HG03139 (cell line): ENCODE measurements at regions not wholly inside any gene's neighbourhood (a gene's known extent, or its start where the extent isn't known, plus 50 kb on each side); places are given as distances from the start of the nearest gene placed in this dataset.
"Not testable (repeated sequence)": the region's sequence is repeated elsewhere in the genome, so short reads cannot be mapped to it uniquely, and the experiment has no call there.

ENCODE experiments used
- ATAC-seq: cut with Tn5 transposase; IDR thresholded peaks from one replicate; pipeline ENCODE4 v1.9.1; 2021; ENCODE audit not compliant: unreplicated experiment

DNA sequence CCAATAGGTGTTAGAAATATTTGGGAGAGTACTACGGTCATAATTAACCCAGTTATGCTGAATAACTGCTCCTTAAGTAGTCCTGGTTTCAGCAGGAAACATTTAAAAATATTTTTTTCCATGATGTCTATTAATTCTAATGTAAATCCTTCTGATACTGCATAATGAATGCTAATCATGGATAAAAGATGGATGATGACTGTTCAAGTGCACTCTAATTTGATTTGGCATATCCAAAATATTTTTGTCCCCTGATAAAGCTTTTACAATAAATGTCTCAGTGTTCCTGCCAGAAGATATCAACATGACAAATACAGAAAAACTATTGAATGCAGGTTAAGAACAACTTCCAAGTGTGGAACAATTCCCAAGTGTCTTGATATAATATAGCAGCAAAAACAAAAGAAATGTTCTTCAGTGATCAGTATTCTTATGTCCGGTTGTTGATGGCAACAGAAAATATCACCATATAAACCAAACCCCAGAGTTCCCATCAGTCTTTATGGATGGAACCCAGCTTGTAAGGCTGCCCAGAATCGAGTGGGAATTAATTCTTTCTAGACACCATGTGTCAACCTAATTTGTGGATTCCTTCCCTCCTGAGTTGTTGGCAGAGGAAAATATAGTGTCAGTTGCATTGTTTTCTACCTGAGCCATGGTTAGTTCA lies 205.4 kb upstream of the GK2 start:
- no peak for ATAC-seq

DNA sequence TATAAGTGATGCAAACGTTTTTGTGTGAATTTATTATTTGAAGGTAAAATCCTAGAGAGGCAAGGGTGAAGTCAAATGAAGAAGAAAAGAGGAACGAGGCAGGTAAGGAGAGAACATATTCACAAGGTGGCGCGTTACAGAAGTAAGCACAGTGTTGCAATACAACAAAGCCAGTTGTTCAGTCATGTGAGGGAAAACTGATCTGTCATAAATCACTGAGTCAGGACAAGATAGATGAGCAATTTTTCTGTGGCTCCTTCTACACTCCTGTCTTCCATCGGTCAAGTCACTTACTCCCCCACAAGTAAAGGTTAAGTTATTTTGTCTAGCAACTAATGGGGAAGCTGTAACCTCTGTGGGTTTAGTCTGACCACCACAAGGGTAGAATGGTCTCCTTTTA lies 203.0 kb upstream of the GK2 start:
- no peak for ATAC-seq

DNA sequence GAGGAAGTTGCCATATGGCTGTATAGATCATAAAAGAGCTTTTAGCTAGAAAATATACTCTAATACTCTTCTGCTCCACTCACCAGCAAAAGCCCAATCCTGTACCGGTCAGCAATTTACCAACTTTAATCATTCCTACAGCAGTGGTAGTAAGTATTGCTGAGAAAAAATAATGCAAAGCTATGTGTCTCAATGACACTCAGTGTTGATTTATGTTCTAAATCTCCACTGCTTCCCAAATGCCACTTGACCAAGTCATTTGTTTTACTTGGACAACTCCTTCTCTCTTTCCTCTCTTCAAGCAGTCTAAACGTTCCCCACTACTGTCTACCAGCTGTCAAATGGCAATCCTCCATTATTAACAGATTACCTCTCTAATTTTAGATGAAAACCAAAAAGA lies 201.8 kb upstream of the GK2 start:
- ATAC-seq = no peak

DNA sequence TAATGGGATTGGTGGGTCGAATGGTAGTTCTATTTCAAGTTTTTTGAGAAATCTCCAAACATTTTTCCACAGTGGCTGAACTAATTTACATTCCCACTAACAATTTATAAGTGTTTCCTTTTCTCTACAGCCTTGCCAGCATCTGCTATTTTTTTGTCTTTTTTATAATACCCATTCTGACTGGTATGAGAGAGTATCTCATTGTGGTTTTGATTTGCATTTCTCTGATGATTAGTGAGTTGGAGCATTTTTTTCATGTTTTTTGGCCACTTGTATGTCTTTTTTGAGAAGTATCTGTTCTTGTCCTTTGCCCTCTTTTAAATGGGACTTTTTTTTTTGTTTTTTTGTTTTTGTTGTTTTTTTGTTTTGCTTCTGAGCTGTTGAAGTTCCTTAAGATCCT lies 200.0 kb upstream of the GK2 start:
- no peak for ATAC-seq

DNA sequence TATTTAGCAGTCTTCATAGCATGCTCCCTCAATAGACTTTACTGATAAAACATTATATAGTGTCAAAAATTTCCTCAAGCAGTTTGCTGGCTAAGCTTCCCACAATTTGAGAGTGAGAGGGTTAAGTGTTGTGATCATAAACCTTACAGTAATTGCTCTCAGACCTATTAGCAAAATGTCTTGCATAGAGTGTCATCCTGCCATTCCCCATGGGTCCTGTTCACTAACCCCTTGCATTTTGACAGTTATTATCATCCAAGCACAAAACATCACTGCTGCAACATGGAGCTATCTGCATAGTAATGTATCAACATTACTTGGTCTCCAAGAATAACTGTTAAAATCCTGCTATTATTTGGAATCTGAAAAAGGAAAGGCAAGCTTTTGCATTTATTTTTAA lies 196.1 kb upstream of the GK2 start:
- peak; percentile 19 for ATAC-seq

DNA sequence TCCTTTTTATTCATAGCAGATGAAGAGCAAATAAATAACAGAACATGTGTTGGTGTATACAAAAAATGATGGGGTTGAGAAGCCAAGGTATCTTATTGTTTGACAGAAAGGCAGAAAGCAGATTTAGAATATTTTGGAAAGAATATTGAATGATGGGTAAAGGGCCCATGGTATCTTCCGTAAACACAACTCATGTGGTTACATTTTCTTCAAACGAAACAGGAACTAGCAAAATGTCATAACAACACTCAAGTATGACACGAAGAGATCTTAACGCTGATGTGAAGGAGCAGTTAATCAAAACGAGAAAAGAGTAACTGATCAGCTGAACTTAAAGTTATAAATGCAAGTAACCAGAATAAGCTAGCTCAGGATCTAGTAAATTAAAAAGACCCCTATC lies 195.7 kb upstream of the GK2 start:
- ATAC-seq = peak; percentile 50

DNA sequence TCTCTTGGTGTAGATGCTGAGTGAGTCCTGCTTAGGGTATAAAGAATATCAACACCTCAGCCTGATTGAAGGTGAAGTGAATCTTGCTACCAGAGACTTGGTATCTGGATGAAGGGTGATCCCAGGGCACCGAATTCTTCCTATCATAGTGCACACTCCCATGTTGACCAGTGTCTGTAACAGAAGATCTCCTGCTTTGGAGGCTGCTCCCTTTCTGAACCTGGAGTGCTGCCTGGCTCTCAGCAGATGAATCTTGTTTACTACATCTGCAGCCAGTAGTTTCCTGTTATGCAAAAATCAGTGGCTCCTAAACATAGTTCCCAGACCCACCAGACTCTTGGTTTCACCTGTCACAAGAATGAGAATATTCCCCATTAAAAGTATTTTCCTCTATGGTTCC lies 191.7 kb upstream of the GK2 start:
- no peak for ATAC-seq

DNA sequence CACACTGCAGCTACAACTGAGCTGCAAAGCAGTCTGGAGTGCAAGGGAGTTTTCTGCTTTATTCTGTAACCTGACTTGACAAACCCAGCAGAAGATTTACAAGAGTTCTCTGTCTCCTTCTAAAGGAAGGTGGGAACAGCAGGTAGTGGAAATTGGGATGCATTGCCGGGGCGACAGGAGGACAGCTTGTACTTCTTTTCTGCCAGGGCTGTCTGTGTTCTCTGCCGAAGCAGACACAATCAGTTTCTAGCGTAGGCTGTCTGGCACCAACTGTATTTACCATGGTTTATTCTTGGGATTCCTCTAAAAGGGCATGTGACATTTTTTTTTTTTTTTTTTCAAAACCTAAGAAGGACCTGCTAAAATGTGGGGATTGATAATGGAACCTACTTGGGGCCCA lies 190.8 kb upstream of the GK2 start:
- ATAC-seq = no peak

DNA sequence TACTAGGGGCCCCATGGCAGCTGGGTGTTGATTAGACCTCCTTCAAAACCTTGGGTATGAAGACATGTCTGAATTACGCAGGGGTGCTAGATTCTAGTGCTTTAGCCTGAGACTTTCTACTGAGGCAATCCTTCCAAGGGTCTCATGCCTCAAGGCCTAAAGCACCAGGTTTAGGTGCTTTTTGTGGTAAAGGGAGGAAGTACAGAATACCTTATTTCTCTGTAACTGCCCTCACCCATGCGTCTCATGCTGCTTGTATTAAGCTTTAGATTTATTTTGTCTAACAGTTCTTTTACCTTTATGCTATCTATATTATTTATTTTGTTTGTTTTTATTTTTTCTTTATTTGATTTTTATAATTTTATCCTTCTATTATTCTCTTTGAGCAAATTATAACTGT lies 190.2 kb upstream of the GK2 start:
- no peak for ATAC-seq

DNA sequence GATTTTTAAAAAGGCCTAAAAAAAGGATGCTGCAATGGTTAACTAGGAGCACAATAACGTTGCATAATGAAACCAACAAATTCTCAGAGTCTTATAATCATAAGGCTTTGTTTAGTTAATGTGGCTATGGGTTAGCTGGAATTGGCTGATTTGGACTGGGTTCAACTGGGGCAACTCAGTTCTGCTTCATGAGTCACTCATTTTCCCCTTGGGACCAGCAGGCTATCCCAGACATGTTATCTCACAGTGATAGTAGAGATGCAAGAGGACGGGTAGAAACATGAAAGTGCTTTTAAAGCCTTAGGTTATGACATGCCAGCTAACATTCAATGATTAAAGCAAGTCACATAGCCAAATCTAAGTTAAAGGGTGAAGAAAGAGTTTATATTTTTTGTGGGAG lies 189.2 kb upstream of the GK2 start:
- ATAC-seq = no peak

DNA sequence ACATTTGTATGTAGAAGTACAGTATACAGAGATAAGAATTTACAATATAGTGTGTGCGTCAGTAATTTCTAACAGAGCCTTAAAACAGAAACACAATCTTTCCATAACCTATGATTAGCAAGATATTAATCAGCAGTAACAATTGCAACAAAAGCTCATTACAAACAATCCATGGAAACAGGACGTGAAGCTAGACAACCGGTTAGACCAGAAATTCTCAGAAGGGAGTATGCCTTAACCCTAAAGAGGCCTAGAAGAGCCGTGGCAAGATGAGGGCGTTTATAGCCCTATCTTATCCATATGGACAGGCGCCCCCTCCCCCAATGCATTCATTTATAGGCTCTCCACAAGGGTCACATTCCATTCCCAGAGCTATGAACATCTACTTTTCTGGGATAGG lies 184.2 kb upstream of the GK2 start:
- ATAC-seq = not testable (repeated sequence)

DNA sequence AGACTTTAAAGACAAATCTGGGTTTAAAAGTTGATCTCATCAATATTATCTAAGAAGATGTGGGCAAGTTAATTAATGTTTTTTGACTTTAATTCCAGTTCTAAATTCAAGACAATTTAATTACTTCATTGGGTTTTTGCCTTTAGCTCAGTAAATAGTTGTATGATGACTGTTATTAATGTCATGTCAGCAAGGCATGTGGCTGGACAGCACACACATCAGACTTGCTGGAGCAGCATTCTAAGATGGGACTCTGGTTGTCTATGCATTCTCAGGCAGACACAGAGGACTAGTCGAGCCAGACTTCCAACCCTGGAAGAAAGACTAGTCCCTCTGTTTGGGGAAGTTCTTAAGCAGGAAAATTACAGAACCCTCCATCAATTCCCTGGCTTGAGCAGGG lies 180.7 kb upstream of the GK2 start:
- no peak for ATAC-seq

DNA sequence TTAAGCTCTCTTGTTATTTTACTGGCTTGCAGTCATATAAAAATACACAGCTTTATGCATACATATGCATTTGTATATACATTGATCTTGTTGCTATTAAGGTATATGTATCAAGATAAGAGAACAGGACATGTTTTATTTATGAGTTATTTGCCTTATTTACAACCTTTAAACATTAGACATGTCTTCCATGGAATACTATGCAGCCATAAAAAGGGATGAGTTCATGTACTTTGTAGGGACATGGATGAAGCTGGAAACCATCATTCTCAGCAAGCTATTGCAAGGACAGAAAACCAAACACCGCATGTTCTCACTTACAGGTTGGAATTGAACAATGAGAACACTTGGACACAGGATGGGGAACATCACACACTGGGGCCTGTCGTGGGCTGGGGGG lies 179.2 kb upstream of the GK2 start:
- ATAC-seq = not testable (repeated sequence)

DNA sequence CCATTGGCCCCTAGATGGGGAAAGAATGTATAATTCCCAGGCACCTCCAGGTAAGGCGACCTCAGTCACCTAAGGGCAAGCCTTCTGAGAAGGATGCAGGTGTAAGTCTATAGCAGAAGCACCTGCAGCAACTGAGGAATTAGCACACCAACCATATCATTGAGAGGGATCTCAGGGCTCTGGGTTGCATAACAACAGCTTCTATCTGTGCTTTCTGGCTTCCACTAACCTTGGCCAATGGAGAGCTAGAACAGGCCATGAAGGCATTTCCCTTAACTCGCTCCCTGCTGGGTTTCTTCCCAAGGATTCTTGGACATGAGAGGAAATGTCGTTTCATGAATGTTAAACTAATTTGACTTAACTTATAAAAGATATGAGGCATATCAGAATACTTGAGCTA lies 177.8 kb upstream of the GK2 start:
- ATAC-seq = no peak

DNA sequence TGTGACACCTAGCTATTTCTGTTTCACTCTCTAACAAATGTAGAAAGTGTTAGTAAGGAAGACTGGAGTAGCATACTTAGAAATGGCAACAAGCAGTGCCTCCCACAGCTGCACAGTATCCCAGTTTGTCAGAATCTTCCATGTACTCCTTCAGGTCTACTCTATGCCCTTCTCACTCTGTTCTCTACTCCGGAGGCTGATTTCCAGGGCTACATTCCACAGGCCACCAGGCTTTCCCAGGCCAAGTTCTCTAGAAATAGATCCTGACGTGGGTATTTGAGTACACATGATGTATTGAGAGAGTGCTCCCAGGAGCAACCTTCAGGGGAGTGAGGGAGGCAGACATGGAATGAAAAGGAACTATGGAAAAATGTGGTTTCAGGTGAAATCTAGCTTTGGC lies 177.3 kb upstream of the GK2 start:
- ATAC-seq = no peak

DNA sequence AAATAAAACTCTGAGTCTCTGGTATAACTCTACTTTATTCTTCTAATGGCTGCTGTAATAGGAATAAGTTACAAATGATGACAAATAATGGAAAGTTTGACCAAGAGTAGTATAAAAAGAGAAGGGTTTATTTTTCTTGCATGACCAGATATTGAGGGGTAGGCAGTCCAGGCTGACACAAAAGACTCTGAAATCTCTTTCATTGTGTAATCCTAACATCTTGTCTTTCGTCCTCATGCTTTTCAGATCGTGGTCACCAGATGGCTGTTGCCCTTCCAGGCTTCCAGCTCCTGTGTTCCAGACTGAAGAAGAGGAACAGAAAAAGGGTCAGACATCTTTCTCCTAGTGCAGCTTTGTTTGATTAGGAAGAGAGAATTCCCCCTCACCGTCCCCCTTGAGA lies 176.9 kb upstream of the GK2 start:
- no peak for ATAC-seq

DNA sequence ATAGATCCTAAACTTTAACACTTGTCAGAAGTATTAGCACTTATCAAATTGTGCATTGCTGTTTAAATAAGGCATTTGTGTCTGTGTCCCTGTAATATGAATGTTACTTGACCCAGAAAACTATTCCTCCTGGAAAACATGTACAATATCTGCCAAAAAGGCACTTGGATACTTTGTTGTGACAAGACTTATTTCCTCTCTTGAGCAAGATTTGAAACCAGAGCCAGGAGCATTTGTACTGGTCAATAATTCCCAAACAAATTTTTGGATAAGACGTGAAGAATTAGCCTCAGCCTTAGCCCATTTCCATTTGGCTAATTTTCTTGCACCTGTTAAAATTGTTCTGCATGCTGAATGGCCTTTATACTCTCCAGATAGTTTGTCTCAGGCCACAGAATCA lies 176.3 kb upstream of the GK2 start:
- ATAC-seq = no peak

DNA sequence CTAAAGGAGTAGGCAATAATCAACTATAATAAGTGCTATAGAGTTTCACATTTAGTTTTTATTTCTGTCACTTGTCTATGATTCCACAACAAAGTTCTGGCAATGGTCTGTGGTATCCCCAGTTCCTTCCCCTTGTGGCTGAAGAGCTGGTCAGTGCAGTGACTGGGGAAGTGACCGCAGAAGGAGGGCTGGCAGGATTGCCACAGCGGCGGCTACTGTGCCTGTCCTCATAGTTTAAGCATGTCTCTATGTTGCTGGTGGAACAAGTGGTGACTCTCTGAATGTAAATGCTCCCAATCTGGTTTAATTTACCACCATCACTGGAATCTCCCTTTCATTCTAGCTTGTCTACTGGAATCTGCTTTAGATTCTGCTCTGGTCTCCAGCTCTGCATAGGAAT lies 170.6 kb upstream of the GK2 start:
- no peak for ATAC-seq

DNA sequence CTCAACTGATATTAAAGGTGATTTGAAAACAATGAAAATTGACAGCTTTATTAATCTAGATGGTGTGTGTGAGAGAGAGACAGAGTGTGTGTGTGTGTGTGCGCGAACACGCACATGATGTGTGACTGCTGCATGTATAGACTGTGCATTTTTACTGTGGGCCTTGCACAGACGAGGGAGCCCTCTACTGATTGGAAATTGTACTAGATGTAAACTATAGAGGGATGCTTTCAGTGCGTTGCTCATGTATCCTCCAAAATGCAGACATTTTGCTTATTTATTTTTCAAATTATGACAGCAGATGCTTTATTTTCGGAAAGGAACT lies 168.4 kb upstream of the GK2 start:
- ATAC-seq = no peak

DNA sequence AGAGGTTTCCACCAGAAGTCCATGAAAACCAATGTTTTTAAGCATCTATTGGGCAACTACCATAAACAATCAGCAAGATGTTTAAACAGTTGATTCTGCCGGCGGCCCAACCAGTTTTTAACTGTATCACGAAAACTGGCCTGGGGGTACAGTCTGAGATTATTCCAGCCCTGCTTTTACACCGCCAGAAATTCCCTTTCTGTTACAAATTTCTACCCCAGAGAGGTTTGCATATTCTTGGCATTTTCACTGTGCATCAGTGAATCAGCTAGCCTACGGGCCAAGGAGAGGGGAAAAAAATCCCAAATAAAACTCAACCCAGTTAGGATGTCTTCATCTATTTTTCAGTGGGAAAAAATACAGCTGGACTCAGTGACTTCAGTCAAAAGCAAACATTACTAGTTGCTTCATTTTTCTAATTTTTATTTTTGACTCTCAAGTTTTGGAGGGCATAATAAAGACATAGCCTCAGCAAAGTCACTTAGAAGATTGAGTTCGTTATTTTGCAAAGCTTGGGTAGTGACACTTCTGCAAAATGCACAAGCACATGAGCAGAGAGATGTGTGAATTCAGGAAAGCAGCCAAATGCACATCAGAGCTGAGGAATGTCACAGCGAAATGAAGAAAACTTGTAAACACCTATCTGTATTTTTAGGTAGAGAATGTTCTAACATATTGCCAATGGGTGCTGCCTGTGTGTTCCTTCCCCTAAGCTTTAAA lies 167.8 kb upstream of the GK2 start:
- ATAC-seq = no peak

DNA sequence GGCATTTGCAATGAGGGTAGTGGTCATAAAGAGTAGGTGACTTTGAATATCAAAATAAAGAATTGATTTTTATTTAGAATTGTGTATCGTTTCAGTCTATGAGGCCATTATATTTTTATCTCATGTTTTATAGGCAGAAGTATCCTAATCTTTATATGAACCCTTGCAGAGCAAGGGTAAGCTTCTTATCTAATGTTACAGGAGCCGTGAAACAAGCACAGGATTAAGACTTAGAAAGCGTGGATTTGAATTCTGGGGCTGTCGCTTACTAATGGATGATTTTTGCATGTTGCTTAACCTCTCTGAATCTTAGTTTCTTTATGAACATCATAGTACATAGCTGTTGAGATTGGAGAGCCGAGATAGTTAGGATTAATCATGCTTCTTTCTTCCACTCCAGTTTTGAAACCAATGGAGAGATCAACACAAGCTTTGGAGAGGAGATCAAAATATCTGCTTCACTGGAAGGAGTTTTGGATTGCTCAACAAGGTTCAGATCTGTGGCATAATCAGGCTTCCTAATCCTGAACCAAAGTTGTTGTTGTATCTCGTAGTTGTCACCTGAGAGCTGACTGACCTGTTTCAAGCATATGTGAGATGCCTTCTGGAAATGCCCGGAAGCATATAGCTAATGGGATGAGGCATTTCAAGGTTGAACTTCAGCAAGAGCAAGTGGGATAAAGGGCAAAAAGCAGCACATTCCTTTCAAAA lies 166.9 kb upstream of the GK2 start:
- no peak for ATAC-seq

DNA sequence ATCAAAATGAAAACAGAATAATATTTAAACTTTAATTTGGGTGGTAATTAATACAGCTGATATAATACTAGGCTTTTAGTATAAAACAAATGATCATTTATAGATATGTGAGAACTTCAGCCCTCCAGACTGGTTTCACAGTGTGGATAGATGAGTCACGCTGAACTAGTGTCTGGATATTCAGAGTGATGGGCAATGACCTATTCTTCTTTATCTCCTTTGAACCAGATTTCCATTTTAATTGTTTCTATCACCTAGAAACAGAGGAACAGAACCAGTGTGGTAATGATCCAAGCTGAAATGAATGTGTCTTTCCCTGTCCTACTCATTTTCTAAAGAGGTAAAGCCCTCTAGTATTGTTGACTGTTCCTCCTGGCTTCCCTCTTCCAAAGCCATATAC lies 155.2 kb upstream of the GK2 start:
- ATAC-seq = no peak

DNA sequence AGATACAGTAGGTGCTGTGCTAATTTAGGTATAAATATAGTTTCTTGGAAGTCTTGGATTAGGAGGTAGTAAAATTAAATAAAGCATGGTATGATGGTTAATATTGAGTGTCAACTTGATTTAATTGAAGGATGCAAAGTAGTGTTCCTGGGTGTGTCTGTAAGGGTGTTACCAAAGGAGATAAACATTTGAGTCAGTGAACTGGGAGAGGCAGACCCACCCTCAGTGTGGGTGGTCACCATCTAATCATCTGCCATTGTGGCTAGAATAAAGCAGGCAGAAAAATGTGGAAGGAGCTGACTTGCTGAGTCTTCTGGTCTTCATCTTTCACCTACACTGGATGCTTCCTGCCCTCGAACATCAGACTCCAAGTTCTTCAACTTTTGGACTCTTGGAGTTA lies 153.7 kb upstream of the GK2 start:
- ATAC-seq = no peak
